Left colon (tissue), 2 donors: ENCODE measurements at regions not wholly inside any gene's neighbourhood (a gene's known extent, or its start where the extent isn't known, plus 50 kb on each side); places are given as distances from the start of the nearest gene placed in this dataset.
A peak's percentile ranks its signal among the peaks of the same experiment; 100 is the strongest.

Source experiments
- ATAC-seq: fragments of 200-7000 bp; cut with Tn5 transposase; one replicate; pipeline ENCODE4 v1.9.1; 2020; ENCODE audit warnings: mild to moderate bottlenecking, moderate library complexity
- DNase-seq, 2 donors: peaks; one replicate each; pipeline ENCODE4 v3.0.0-alpha.2; 2020
- intact Hi-C, 2 donors: fragments of 100-400 bp; cut with DNase I in 1 of 2; cut with micrococcal nuclease in 1 of 2; formaldehyde crosslinking; loops; one replicate each; pipeline versions ENCODE4 v1.11.2 to v1.14.0; 2022; cut with DNase I, micrococcal nuclease
- donor health status: DM: no; HTN: no; CAD: no.
- donor health status: DM: yes; HTN: yes; CAD: no.

- ATAC-seq (no peak), DNase-seq (no peak)
- intact Hi-C loops, result no loop called here
Observed at GRCh38 chr3:84439476-84439875, 519.3 kb upstream of the CADM2 start.

DNA sequence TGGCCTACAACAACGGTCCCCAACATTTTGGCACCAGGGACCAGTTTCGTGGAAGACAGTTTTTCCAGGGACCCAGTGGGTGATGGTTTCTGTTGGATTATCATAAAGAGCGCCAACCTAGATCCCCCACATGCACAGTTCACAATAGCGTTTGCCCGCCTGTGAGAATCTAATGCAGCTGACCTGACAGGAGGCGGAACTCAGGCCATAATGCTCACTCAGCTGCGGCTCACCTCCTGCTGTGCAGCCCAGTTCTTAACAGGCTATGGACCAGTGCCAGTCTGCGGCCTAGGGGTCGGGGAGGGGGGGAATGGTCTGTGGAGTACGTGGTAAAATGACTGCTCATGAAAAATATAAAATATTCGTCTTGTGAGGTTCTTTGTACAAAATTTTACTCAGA is 518.5 kb upstream of the CADM2 start:
- ATAC-seq, result no peak
- no peak for DNase-seq
- intact Hi-C loops, result no loop called here

DNA sequence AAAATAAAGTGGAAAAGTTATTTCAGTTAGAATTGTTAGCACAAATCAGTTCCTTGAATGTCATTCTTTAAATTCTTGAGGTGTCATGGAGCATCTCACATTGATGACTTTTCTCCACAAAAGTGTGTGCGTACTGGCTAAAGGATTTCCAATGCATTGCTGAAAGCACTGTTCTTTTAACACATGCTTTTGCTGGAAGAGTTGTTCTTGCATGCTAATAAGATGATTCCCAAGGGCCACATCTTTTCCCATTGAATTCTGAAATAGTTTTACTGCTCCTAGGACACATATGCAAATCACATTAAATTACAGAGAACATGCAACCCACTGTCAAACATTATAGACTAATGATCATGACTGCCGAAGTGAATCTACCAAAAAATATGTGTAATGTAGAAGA is 516.3 kb upstream of the CADM2 start:
- no peak for ATAC-seq
- intact Hi-C loops, result no loop called here
- no peak for DNase-seq

GRCh38 chr3:84444726-84445521 is 513.9 kb upstream of the CADM2 start:
- intact Hi-C loops, result no loop called here
- no peak for ATAC-seq
- no peak for DNase-seq

- no peak for ATAC-seq
- no peak for DNase-seq
- intact Hi-C loops, result no loop called here
Observed at GRCh38 chr3:84487296-84487695, 471.5 kb upstream of the CADM2 start.

GRCh38 chr3:84504761-84505160 is 454.0 kb upstream of the CADM2 start:
- DNase-seq (no peak), ATAC-seq (no peak)
- intact Hi-C loops, result no loop called here

DNA sequence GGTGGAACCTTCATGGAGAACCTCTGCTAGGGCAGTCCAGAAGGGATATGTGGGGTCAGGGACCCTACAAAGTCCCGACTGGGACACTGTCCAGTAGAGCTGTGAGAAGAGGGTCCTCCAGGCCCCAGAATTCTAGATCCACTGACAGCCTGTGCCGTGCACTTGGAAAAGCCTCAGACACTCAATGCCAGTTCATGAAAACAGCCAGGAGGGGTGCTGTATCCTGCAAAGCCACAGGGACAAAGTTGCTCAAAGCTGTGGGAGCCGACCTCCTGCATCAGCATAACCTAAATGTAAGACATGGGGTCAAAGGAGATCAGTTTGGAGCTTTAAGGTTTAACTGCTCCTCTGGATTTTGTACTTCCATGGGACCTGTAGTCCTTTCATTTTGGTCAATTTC is 448.8 kb upstream of the CADM2 start:
- intact Hi-C loops, result no loop called here
- DNase-seq (no peak), ATAC-seq (no peak)

GRCh38 chr3:84522893-84523292 is 435.9 kb upstream of the CADM2 start:
- DNase-seq (no peak), ATAC-seq (no peak)
- intact Hi-C loops, result no loop called here

- ATAC-seq, result no peak
- no peak for DNase-seq
- intact Hi-C loops, result no loop called here
Observed at GRCh38 chr3:84536916-84537315, 421.9 kb upstream of the CADM2 start.

DNA sequence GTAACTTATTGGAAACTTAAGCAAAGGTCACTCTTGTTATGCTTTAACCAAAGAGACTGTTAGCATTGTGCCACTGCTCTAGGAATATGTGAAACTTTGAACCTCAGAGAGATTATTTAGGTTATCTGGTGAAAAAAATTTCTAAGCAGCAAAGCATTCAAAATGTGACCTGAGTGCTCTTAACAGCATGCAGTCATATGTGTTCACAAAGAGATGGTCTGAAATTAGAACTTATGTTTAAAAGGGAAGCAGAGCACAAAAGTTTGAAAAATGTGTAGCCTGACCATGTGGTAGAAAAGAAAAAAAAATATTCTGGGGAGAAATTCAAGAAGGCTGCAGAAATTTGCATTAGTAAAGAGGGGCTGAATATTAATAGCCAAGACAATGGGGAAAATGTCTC is 420.2 kb upstream of the CADM2 start:
- no peak for ATAC-seq
- intact Hi-C loops, result no loop called here
- no peak for DNase-seq

- DNase-seq (no peak), ATAC-seq (no peak)
- intact Hi-C loops, result loop anchor here in 1 of 2 donors (5.0 kb wide), 1 partner anchor 1030 kb away; no protein-coding TSS in a partner anchor
Observed at GRCh38 chr3:84547207-84547606, 411.6 kb upstream of the CADM2 start.

- intact Hi-C loops, result loop anchor here in 1 of 2 donors (5.0 kb wide), 1 partner anchor 1029 kb away; no protein-coding TSS in a partner anchor
- peak; percentile 68 for ATAC-seq
- DNase-seq, result no peak
Observed at GRCh38 chr3:84547971-84548970, 410.5 kb upstream of the CADM2 start.

DNA sequence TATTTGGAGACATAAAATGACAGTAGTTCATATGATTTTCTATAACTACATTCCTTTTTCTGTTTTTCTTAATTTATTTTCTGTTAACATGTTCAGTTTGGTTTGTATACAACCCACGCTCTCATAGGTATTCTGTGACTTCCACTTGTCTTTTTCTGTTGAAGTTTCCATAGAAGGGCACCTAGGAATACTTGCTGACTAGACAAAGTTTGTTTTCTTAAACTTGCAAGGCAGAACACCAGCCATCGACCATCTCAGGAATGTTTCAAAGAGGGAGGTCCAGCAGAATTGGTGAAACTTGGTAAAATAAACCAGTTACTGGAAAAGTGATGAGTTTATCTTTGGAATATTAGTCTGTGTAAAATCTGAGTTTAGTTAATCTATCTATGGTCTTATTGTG is 403.2 kb upstream of the CADM2 start:
- no peak for ATAC-seq
- intact Hi-C loops, result no loop called here
- DNase-seq, result no peak

- intact Hi-C loops, result no loop called here
- DNase-seq, result no peak
- ATAC-seq, result no peak
Observed at GRCh38 chr3:84566256-84566655, 392.5 kb upstream of the CADM2 start.

GRCh38 chr3:84567796-84568195 is 391.0 kb upstream of the CADM2 start:
- DNase-seq, result no peak
- no peak for ATAC-seq
- intact Hi-C loops, result no loop called here

DNA sequence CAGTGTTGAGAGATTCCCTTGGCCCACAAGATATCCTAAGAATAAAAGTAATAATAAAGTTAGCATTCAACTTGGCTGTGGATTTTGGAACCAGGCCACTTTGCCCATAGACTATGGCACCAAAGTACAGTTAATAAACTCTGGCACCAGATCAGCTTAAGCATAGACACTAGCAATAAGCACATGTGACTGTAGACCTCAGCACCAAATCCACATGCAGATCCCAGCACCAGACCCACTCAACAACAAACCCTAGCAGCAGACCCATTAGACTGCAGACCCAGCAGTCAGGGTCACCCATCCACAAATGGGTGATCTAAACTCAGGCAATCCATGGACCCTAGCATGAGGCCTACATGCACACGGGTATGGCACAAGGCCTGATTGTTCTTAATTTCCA is 384.8 kb upstream of the CADM2 start:
- intact Hi-C loops, result no loop called here
- DNase-seq (no peak), ATAC-seq (no peak)

DNA sequence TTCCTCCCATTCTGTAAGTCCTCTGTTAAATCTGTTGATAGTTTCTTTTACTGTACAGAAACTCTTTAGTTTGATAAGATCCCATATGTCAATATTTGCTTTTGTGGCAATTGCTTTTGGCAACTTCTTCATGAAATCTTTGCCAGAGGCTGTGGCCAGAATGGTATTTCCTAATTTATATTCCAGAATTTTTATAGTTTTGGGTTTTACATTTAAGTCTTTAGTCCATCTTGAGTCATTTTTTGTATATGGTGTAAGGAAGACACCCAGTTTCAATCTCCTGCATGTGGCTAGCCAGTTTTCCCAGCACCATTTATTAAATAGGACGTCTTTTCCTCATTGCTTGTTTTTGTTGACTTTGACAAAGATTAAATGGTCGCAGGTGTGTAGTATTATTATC is 372.4 kb upstream of the CADM2 start:
- no peak for ATAC-seq
- intact Hi-C loops, result no loop called here
- DNase-seq, result no peak

GRCh38 chr3:84600703-84601225 is 358.0 kb upstream of the CADM2 start:
- intact Hi-C loops, result no loop called here

DNA sequence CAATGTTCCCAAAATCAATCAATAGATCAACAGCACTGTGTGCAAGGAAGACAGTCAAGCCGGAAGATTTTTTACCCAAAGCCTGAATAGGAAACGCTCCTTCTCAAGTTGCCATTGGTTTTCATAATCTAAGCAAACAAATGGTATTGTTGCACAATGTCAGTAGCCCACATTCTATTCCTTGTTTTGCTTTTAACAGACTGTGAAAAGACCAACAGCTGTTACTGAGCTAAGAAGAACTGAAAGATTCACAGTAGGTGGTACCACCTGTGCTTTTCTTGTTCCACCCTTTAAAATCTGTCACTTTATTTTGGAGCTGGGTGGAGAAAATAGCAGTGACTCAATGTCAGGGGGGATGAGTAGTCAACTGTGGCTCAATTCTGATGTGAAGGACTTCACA is 357.5 kb upstream of the CADM2 start:
- intact Hi-C loops, result no loop called here
- no peak for ATAC-seq
- no peak for DNase-seq

More at GRCh38 chr3:84600703-84601225, 358.0 kb upstream of the CADM2 start:
- DNase-seq (no peak), ATAC-seq (no peak)

GRCh38 chr3:84621823-84622222 is 337.0 kb upstream of the CADM2 start:
- intact Hi-C loops, result no loop called here
- ATAC-seq, result no peak
- no peak for DNase-seq
